BE2C (cell line): ENCODE measurements at regions not wholly inside any gene's neighbourhood (a gene's known extent, or its start where the extent isn't known, plus 50 kb on each side); places are given as distances from the start of the nearest gene placed in this dataset.

Experiments used
- DNase-seq: peaks from one replicate; pipeline ENCODE4 v3.0.0-alpha.2; 2020
- H3K27me3 ChIP-seq: fragments of 250-450 bp; sonication (Bioruptor Pico); 2 replicates; pipeline ENCODE4 v1.5.1; 2020; ENCODE audit warnings: mild to moderate bottlenecking
- H3K36me3 ChIP-seq: fragments of 250-450 bp; sonication (Bioruptor Pico); 2 replicates; pipeline ENCODE4 v1.5.1; 2020; ENCODE audit warnings: mild to moderate bottlenecking
- H3K4me1 ChIP-seq: fragments of 250-450 bp; sonication (Bioruptor Pico); 2 replicates; pipeline ENCODE4 v1.5.1; 2020
- H3K4me3 ChIP-seq: 2 replicates; pipeline ENCODE4 v1.5.1; 2011; ENCODE audit warnings: low read depth, low read length
- H3K9me3 ChIP-seq: fragments of 250-450 bp; sonication (Bioruptor Pico); 2 replicates; pipeline ENCODE4 v1.5.1; 2020
- CTCF ChIP-seq: IDR thresholded peaks from 2 replicates; pipeline ENCODE4 v1.5.1; 2012; ENCODE audit warnings: mild to moderate bottlenecking, low read depth, low read length

- no peaks in the 10 kb centered on the region for H3K4me1 ChIP-seq
- no peak for DNase-seq
- H3K27me3 ChIP-seq, result no peaks in the 10 kb centered on the region; the same call in 1 of the 2 replicates
- H3K4me3 ChIP-seq, result no peak overlapping the region
- no peak for TF ChIP-seq CTCF
- H3K9me3 ChIP-seq, result no peaks in the 10 kb centered on the region
- H3K36me3 ChIP-seq, result no peaks in the 10 kb centered on the region
These were observed 268.1 kb downstream of the IRF8 start for GRCh38 chr16:86167061-86167460.

- Histone ChIP-seq H3K4me1 (no peaks in the 10 kb centered on the region), H3K9me3 (no peaks in the 10 kb centered on the region), H3K36me3 (no peaks in the 10 kb centered on the region), H3K27me3 (peaks cover 16% of the 10 kb centered on the region), H3K4me3 (no peak overlapping the region)
- TF ChIP-seq CTCF, result no peak
- no peak for DNase-seq
These were observed 271.8 kb downstream of the IRF8 start for GRCh38 chr16:86170720-86171119.

- Histone ChIP-seq H3K4me3 (no peak overlapping the region), H3K9me3 (no peaks in the 10 kb centered on the region)
- DNase-seq, result no peak
These were observed 272.4 kb downstream of the IRF8 start for GRCh38 chr16:86171329-86171728.

GRCh38 chr16:86175816-86176215 lies 276.9 kb downstream of the IRF8 start:
- H3K36me3 ChIP-seq, result no peaks in the 10 kb centered on the region
- H3K9me3 ChIP-seq, result no peaks in the 10 kb centered on the region
- TF ChIP-seq CTCF, result no peak
- H3K27me3 ChIP-seq, result peaks cover 16% of the 10 kb centered on the region
- no peak for DNase-seq
- no peaks in the 10 kb centered on the region for H3K4me1 ChIP-seq
- no peak overlapping the region for H3K4me3 ChIP-seq

More at GRCh38 chr16:86171329-86171728, 272.4 kb downstream of the IRF8 start:
- Histone ChIP-seq H3K4me1 (no peaks in the 10 kb centered on the region), H3K36me3 (no peaks in the 10 kb centered on the region), H3K27me3 (peaks cover 16% of the 10 kb centered on the region)
- TF ChIP-seq CTCF, result no peak

GRCh38 chr16:86176462-86176861 lies 277.5 kb downstream of the IRF8 start:
- no peak for DNase-seq
- Histone ChIP-seq H3K27me3 (peaks cover 16% of the 10 kb centered on the region), H3K4me3 (no peak overlapping the region), H3K36me3 (no peaks in the 10 kb centered on the region), H3K4me1 (no peaks in the 10 kb centered on the region), H3K9me3 (no peaks in the 10 kb centered on the region)
- TF ChIP-seq CTCF, result no peak

DNA sequence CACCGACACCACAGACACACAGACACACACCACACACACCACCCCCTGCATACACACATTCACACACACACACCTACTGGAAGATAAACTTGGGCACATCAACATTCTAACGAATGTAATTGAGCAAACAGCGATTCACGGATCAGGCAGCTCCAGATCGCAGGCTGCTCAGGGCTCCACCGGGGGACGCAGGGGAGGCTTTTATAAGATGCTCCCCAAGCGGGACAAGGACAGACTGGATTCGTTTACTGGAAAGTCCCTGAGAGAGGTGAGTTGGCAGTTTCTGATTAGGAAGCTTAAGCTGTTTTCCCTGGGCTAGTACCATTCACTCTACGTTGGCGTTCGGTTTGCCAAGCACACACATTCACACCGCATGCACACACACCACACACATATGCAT lies 281.3 kb downstream of the IRF8 start:
- no peaks in the 10 kb centered on the region for H3K4me1 ChIP-seq
- peaks cover 16% of the 10 kb centered on the region for H3K27me3 ChIP-seq
- no peak overlapping the region for H3K4me3 ChIP-seq
- H3K9me3 ChIP-seq, result no peaks in the 10 kb centered on the region
- TF ChIP-seq CTCF, result no peak
- DNase-seq, result no peak
- no peaks in the 10 kb centered on the region for H3K36me3 ChIP-seq
